ENCODE measurements at regions not wholly inside any gene's neighbourhood (a gene's known extent, or its start where the extent isn't known, plus 50 kb on each side); places are given as distances from the start of the nearest gene placed in this dataset.

DNA sequence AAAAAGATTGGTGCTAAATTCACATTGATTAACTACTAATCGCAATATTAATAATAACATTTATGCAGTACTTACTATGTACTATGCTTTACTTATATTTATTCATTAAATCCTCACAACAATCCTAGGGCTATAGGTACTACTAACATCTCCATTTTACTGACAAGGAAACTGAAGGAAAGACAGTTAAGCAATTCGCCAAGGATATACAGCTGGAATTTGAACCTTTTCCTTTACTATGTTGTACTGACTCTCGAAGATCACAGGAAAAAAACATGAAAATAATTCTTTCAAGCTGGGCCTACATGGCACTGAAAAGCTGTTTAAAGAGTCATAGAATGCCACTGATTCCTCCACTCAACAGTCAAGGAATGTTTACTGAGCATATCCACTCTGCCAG, 185.4 kb downstream of the IPMK start (continued):
- TF ChIP-seq, protein P1, sequence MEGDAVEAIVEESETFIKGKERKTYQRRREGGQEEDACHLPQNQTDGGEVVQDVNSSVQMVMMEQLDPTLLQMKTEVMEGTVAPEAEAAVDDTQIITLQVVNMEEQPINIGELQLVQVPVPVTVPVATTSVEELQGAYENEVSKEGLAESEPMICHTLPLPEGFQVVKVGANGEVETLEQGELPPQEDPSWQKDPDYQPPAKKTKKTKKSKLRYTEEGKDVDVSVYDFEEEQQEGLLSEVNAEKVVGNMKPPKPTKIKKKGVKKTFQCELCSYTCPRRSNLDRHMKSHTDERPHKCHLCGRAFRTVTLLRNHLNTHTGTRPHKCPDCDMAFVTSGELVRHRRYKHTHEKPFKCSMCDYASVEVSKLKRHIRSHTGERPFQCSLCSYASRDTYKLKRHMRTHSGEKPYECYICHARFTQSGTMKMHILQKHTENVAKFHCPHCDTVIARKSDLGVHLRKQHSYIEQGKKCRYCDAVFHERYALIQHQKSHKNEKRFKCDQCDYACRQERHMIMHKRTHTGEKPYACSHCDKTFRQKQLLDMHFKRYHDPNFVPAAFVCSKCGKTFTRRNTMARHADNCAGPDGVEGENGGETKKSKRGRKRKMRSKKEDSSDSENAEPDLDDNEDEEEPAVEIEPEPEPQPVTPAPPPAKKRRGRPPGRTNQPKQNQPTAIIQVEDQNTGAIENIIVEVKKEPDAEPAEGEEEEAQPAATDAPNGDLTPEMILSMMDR (conservative IDR thresholded peaks at IDR 0.05; ENCODE audit: low read depth in 2 of 2), result no peak
- TF ChIP-seq NANOG (IDR thresholded peaks at IDR 0.05; ENCODE audit: borderline replicate concordance) (no peak), CREB1 (CRISPR knock-in tag; IDR thresholded peaks at IDR 0.05; ENCODE audit: low read depth) (no peak), STAT1 (IDR thresholded peaks at IDR 0.05; ENCODE audit: unreplicated experiment) (no peak)
- TF ChIP-seq, protein P2, sequence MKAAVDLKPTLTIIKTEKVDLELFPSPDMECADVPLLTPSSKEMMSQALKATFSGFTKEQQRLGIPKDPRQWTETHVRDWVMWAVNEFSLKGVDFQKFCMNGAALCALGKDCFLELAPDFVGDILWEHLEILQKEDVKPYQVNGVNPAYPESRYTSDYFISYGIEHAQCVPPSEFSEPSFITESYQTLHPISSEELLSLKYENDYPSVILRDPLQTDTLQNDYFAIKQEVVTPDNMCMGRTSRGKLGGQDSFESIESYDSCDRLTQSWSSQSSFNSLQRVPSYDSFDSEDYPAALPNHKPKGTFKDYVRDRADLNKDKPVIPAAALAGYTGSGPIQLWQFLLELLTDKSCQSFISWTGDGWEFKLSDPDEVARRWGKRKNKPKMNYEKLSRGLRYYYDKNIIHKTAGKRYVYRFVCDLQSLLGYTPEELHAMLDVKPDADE (IDR thresholded peaks at IDR 0.05), result no peak

GRCh38 chr10:58081353-58081752, 186.3 kb downstream of the IPMK start:
- Histone ChIP-seq H3K27ac (ENCODE audit: low read depth) (no peak overlapping the region), H4K20me1 (replicated peaks; ENCODE audit: insufficient read depth) (no peaks in the 10 kb centered on the region), H3F3A (replicated peaks; ENCODE audit: low read depth) (no peaks in the 10 kb centered on the region), H2AFZ (no peak overlapping the region), H3K27me3 (ENCODE audit: insufficient read depth) (no peaks in the 10 kb centered on the region), H3K9me2 (ENCODE audit: insufficient read depth) (peaks cover 9% of the 10 kb centered on the region; the same call in 1 of the 2 replicates), H3K4me3 (no peak overlapping the region), H3K36me3 (ENCODE audit: insufficient read depth) (no peaks in the 10 kb centered on the region), H3K4me2 (no peak overlapping the region), H3K4me1 (ENCODE audit: insufficient read depth) (no peaks in the 10 kb centered on the region), H3K79me2 (replicated peaks; ENCODE audit: insufficient read depth) (no peaks in the 10 kb centered on the region)
- H3K4me3 Mint-ChIP-seq, result no peak overlapping the region
- H3K4me1 Mint-ChIP-seq, result no peaks in the 10 kb centered on the region
- TF ChIP-seq STAT1 (IDR thresholded peaks at IDR 0.05; ENCODE audit: unreplicated experiment) (no peak), NANOG (IDR thresholded peaks at IDR 0.05; ENCODE audit: borderline replicate concordance) (no peak), ZNF462 (CRISPR knock-in tag; IDR thresholded peaks at IDR 0.05) (no peak), EZH2phosphoT487 (IDR thresholded peaks at IDR 0.05; ENCODE audit: unreplicated experiment) (no peak), JUNB (IDR thresholded peaks at IDR 0.05; ENCODE audit: unreplicated experiment) (no peak), CREB1 (CRISPR knock-in tag; IDR thresholded peaks at IDR 0.05; ENCODE audit: low read depth) (no peak)
- TF ChIP-seq, protein P3, sequence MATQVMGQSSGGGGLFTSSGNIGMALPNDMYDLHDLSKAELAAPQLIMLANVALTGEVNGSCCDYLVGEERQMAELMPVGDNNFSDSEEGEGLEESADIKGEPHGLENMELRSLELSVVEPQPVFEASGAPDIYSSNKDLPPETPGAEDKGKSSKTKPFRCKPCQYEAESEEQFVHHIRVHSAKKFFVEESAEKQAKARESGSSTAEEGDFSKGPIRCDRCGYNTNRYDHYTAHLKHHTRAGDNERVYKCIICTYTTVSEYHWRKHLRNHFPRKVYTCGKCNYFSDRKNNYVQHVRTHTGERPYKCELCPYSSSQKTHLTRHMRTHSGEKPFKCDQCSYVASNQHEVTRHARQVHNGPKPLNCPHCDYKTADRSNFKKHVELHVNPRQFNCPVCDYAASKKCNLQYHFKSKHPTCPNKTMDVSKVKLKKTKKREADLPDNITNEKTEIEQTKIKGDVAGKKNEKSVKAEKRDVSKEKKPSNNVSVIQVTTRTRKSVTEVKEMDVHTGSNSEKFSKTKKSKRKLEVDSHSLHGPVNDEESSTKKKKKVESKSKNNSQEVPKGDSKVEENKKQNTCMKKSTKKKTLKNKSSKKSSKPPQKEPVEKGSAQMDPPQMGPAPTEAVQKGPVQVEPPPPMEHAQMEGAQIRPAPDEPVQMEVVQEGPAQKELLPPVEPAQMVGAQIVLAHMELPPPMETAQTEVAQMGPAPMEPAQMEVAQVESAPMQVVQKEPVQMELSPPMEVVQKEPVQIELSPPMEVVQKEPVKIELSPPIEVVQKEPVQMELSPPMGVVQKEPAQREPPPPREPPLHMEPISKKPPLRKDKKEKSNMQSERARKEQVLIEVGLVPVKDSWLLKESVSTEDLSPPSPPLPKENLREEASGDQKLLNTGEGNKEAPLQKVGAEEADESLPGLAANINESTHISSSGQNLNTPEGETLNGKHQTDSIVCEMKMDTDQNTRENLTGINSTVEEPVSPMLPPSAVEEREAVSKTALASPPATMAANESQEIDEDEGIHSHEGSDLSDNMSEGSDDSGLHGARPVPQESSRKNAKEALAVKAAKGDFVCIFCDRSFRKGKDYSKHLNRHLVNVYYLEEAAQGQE (IDR thresholded peaks at IDR 0.05; ENCODE audit: unreplicated experiment), result no peak
- TF ChIP-seq, protein P1 (conservative IDR thresholded peaks at IDR 0.05; ENCODE audit: low read depth in 2 of 2), result no peak
- peaks cover 4% of the 10 kb centered on the region for H3K27me3 Mint-ChIP-seq (ENCODE audit: insufficient read depth, low read depth, poor library complexity)
- H3K9me3 Mint-ChIP-seq, result no peaks in the 10 kb centered on the region
- H3K27ac Mint-ChIP-seq, result no peak overlapping the region
- no peaks in the 10 kb centered on the region for H3K36me3 Mint-ChIP-seq (ENCODE audit: low read depth)
- DNase-seq (ENCODE audit: low spot score) (no peak), ATAC-seq (no peak)
